ENCODE measurements at regions not wholly inside any gene's neighbourhood (a gene's known extent, or its start where the extent isn't known, plus 50 kb on each side); places are given as distances from the start of the nearest gene placed in this dataset.
A peak's percentile ranks its signal among the peaks of the same experiment; 100 is the strongest.

GRCh38 chr11:113562981-113563461 lies 87.8 kb upstream of the DRD2 start:
- Histone ChIP-seq H3K79me1 (ENCODE audit: low read depth in 1 of 2, low read length in 2 of 2) (no peaks in the 10 kb centered on the region), H3K4ac (ENCODE audit: low read depth, low read length) (no peak overlapping the region), H3K4me1 (ENCODE audit: control insufficient read depth, insufficient read depth, low read length) (no peaks in the 10 kb centered on the region), H4K91ac (ENCODE audit: insufficient read depth, low read depth, low read length) (no peak overlapping the region), H2BK120ac (ENCODE audit: low read depth, low read length) (peak overlapping the region; percentile 19; the same call in 1 of the 2 replicates), H2AK9ac (replicated peaks; ENCODE audit: low read depth, low read length, poor library complexity) (no peak overlapping the region), H3K27me3 (ENCODE audit: control insufficient read depth, insufficient read depth, low read length) (peaks cover 15% of the 10 kb centered on the region), H4K8ac (ENCODE audit: low read depth in 2 of 2, low read length in 2 of 2) (no peak overlapping the region), H3K9me1 (ENCODE audit: insufficient read depth, low read length) (no peaks in the 10 kb centered on the region), H3K27ac (ENCODE audit: insufficient read depth, low read length) (peak overlapping the region; percentile 29; the same call in 1 of the 2 replicates), H4K20me1 (ENCODE audit: insufficient read depth, low read length) (no peaks in the 10 kb centered on the region), H4K5ac (ENCODE audit: low read depth, low read length) (no peak overlapping the region), H3K4me3 (ENCODE audit: insufficient read depth, low read depth, low read length) (no peak overlapping the region), H2BK20ac (ENCODE audit: low read depth, low read length) (no peak overlapping the region; the same call in 1 of the 2 replicates), H3K14ac (replicated peaks; ENCODE audit: low read depth, low read length) (no peak overlapping the region), H3K9me3 (ENCODE audit: control insufficient read depth, insufficient read depth, low read length) (no peaks in the 10 kb centered on the region), H3K56ac (ENCODE audit: extremely low read depth, insufficient read depth, low read length) (no peak overlapping the region), H3K36me3 (ENCODE audit: control insufficient read depth, insufficient read depth, low read length) (no peaks in the 10 kb centered on the region), H3K23ac (ENCODE audit: low read depth, low read length) (no peak overlapping the region), H2BK15ac (ENCODE audit: low read depth, low read length) (0 out of 3 replicates have a peak overlapping the region, but pooled peaks have one; percentile 26), H2BK5ac (ENCODE audit: low read depth, low read length, poor library complexity, severe bottlenecking) (no peak overlapping the region), H2AFZ (replicated peaks; ENCODE audit: low read length, poor library complexity) (no peak overlapping the region), H3K18ac (ENCODE audit: low read depth, low read length) (no peak overlapping the region), H3K4me2 (ENCODE audit: low read depth, low read length) (no peak overlapping the region), H2AK5ac (ENCODE audit: low read depth, low read length) (no peak overlapping the region; the same call in 1 of the 2 replicates), H3K9ac (ENCODE audit: low read depth, low read length) (no peak overlapping the region)
- no CpG with 5 or more reads among the region's 9 CpGs for WGBS, 2 experiments (ENCODE audit: extremely low coverage in 2 of 2, insufficient read length in 1 of 2)
- DNase-seq (no peak), ATAC-seq (ENCODE audit: low read depth) (peak; percentile 57)
- in situ Hi-C loops (cut with MboI; ENCODE audit: low sequenced_read_pairs) (no loop called here), dilution Hi-C loops (cut with HindIII; ENCODE audit: low sequenced_read_pairs, unreplicated experiment) (no loop called here), intact Hi-C loops (cut with micrococcal nuclease) (no loop called here)
- BruUV-seq (replicated peaks), result no TSS peak
- ChIA-PET CTCF (interaction anchor here (0.9 to 1.6 kb wide), 2 partner anchors 9 to 257 kb away, joined by 3 read pairs; no protein-coding TSS in a partner anchor), POLR2A (ENCODE audit: unreplicated experiment) (no interaction called here)
- TF ChIP-seq MAZ (IDR thresholded peaks at IDR 0.05; ENCODE audit: borderline replicate concordance, low read depth, low read length) (no peak), RAD21 (IDR thresholded peaks at IDR 0.05; ENCODE audit: low read length) (no peak), FOS (IDR thresholded peaks at IDR 0.05; ENCODE audit: low read depth, low read length) (no peak), NFE2L2 (IDR thresholded peaks at IDR 0.05; ENCODE audit: low read depth, low read length) (no peak), SMC3 (IDR thresholded peaks at IDR 0.05; ENCODE audit: low read depth, low read length) (no peak), RFX5 (IDR thresholded peaks at IDR 0.05; ENCODE audit: low read depth, low read length) (no peak), CEBPB (IDR thresholded peaks at IDR 0.05; ENCODE audit: low read depth, low read length) (no peak), POLR2A (IDR thresholded peaks at IDR 0.05; ENCODE audit: low read depth, low read length) (no peak), CHD1 (IDR thresholded peaks at IDR 0.05; ENCODE audit: low read depth, low read length) (no peak), RCOR1 (IDR thresholded peaks at IDR 0.05; ENCODE audit: insufficient replicate concordance, low read length) (no peak), BHLHE40 (IDR thresholded peaks at IDR 0.05; ENCODE audit: low read depth, low read length) (no peak)
- TF ChIP-seq, protein P1, sequence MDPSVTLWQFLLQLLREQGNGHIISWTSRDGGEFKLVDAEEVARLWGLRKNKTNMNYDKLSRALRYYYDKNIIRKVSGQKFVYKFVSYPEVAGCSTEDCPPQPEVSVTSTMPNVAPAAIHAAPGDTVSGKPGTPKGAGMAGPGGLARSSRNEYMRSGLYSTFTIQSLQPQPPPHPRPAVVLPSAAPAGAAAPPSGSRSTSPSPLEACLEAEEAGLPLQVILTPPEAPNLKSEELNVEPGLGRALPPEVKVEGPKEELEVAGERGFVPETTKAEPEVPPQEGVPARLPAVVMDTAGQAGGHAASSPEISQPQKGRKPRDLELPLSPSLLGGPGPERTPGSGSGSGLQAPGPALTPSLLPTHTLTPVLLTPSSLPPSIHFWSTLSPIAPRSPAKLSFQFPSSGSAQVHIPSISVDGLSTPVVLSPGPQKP (IDR thresholded peaks at IDR 0.05; ENCODE audit: borderline replicate concordance, low read depth, low read length), result no peak
- TF ChIP-seq, protein P2, sequence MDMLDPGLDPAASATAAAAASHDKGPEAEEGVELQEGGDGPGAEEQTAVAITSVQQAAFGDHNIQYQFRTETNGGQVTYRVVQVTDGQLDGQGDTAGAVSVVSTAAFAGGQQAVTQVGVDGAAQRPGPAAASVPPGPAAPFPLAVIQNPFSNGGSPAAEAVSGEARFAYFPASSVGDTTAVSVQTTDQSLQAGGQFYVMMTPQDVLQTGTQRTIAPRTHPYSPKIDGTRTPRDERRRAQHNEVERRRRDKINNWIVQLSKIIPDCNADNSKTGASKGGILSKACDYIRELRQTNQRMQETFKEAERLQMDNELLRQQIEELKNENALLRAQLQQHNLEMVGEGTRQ (IDR thresholded peaks at IDR 0.05; ENCODE audit: low read depth, low read length), result no peak
- TF ChIP-seq, protein P3, sequence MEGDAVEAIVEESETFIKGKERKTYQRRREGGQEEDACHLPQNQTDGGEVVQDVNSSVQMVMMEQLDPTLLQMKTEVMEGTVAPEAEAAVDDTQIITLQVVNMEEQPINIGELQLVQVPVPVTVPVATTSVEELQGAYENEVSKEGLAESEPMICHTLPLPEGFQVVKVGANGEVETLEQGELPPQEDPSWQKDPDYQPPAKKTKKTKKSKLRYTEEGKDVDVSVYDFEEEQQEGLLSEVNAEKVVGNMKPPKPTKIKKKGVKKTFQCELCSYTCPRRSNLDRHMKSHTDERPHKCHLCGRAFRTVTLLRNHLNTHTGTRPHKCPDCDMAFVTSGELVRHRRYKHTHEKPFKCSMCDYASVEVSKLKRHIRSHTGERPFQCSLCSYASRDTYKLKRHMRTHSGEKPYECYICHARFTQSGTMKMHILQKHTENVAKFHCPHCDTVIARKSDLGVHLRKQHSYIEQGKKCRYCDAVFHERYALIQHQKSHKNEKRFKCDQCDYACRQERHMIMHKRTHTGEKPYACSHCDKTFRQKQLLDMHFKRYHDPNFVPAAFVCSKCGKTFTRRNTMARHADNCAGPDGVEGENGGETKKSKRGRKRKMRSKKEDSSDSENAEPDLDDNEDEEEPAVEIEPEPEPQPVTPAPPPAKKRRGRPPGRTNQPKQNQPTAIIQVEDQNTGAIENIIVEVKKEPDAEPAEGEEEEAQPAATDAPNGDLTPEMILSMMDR (conservative IDR thresholded peaks at IDR 0.05; ENCODE audit: low read depth, low read length), result no peak

Measured in IMR-90 (cell line).